Mesodermal cell (in vitro differentiated cells): ENCODE measurements at regions not wholly inside any gene's neighbourhood (a gene's known extent, or its start where the extent isn't known, plus 50 kb on each side); places are given as distances from the start of the nearest gene placed in this dataset.
"Not testable (repeated sequence)": the region's sequence is repeated elsewhere in the genome, so short reads cannot be mapped to it uniquely, and the experiment has no call there.

Experiments used
- H3K27ac ChIP-seq: 2 replicates; pipeline ENCODE4 v1.7.0; 2013; ENCODE audit warnings: mild to moderate bottlenecking, low read depth, low read length, moderate library complexity; ENCODE audit not compliant: severe bottlenecking
- H3K36me3 ChIP-seq: 2 replicates; pipeline ENCODE4 v1.7.1; 2013; ENCODE audit warnings: mild to moderate bottlenecking, low read length, moderate library complexity; ENCODE audit not compliant: control insufficient read depth, insufficient read depth
- H3K4me1 ChIP-seq: one replicate; pipeline ENCODE4 v1.7.1; 2013; ENCODE audit warnings: mild to moderate bottlenecking, low read length; ENCODE audit not compliant: insufficient read depth, control insufficient read depth, poor library complexity, severe bottlenecking
- H3K4me3 ChIP-seq: 2 replicates; pipeline ENCODE4 v1.7.0; 2013; ENCODE audit warnings: low read length, control low read depth, mild to moderate bottlenecking; ENCODE audit not compliant: insufficient read depth, poor library complexity, severe bottlenecking; ENCODE audit errors: extremely low read depth
- H3K9me3 ChIP-seq: 2 replicates; pipeline ENCODE4 v1.7.1; 2013; ENCODE audit warnings: mild to moderate bottlenecking, low read length, moderate library complexity; ENCODE audit not compliant: control insufficient read depth
- WGBS, 2 experiments: methylation state at CpG; one replicate each; pipeline ENCODE4 v1.1.5; 2013; ENCODE audit warnings: missing lambda C conversion rate in 2 of 2; ENCODE audit not compliant: insufficient coverage in 2 of 2; 5-methylcytosine and 5-hydroxymethylcytosine counted together

GRCh38 chr6:140174524-140174923 lies 800.1 kb upstream of the CITED2 start:
- WGBS, 2 experiments, result 100% methylated on average over 1 of the region's 2 CpGs; no CpG with 5 or more reads in 1 of the 2 experiments
- Histone ChIP-seq H3K27ac (no peak overlapping the region), H3K36me3 (no peaks in the 10 kb centered on the region), H3K9me3 (no peaks in the 10 kb centered on the region), H3K4me3 (no peak overlapping the region), H3K4me1 (no peaks in the 10 kb centered on the region)

DNA sequence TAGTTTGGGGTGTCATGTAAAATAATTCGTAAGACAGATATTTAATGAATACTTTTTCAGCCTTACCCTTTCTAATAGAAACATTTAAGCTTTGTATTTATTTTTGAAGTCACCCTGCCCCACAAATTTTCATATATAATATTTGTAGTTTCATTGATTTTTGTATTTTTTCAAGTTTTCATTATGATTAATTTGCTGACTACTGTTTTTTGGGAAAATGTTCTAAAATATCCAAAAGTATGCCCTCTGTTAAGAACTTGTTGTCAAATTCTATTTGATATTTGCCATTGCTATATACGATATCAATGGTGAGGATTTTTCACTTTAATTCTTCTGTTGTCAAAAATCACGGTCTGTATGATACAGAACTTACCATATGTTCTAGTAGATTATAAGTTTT lies 793.9 kb upstream of the CITED2 start:
- Histone ChIP-seq H3K9me3 (no peaks in the 10 kb centered on the region), H3K4me3 (no peak overlapping the region), H3K4me1 (no peaks in the 10 kb centered on the region), H3K27ac (no peak overlapping the region), H3K36me3 (no peaks in the 10 kb centered on the region)
- WGBS, 2 experiments, result no CpG with 5 or more reads among the region's 3 CpGs

DNA sequence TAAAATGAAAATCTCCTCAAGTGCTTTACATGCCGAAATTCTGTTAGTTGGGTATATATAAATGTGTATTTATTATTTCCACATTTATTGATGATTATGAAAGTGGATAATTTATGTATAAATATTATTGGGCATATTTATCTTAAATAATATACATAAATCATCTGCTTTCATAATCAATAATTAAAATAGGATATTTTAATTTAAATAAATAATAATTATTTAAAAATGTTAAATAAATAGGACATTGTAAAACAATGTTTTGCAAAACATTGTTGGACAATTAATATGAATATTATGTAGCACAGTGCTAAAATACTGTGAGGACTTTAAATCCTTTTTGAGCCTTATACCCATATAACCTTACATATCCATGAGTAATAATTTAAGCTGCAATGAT lies 786.5 kb upstream of the CITED2 start:
- no peaks in the 10 kb centered on the region for H3K4me1 ChIP-seq
- no peak overlapping the region for H3K4me3 ChIP-seq
- H3K9me3 ChIP-seq, result no peaks in the 10 kb centered on the region
- H3K27ac ChIP-seq, result no peak overlapping the region
- WGBS, 2 experiments, result no CpG with 5 or more reads among the region's 1 CpG
- H3K36me3 ChIP-seq, result no peaks in the 10 kb centered on the region

- 90 to 100% methylated on average over 2 of the region's 3 CpGs for WGBS, 2 experiments
- H3K27ac ChIP-seq, result no peak overlapping the region
- H3K36me3 ChIP-seq, result no peaks in the 10 kb centered on the region
- no peaks in the 10 kb centered on the region for H3K9me3 ChIP-seq
- H3K4me3 ChIP-seq, result no peak overlapping the region
- no peaks in the 10 kb centered on the region for H3K4me1 ChIP-seq
Measured at GRCh38 chr6:140160494-140160893, 786.0 kb upstream of the CITED2 start.

DNA sequence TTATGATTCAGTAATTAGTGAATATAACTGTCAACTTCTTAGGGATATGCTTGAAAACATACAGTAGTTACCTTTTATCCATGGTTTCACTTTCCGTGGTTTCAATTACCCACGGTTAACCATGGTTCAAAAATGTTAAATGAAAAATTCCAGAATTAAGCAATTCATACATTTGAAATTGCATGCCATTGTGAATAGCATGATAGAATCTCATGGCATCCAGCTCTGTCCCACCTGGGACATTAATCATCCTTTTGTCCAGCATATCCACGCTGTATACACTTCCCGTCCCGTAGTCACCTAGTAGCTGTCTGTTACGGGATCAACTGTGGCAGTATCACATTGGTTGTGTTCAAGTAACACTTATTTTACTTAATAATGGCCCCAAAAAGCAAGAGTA lies 781.7 kb upstream of the CITED2 start:
- no peaks in the 10 kb centered on the region for H3K36me3 ChIP-seq
- no peaks in the 10 kb centered on the region for H3K4me1 ChIP-seq
- H3K4me3 ChIP-seq, result no peak overlapping the region
- no peaks in the 10 kb centered on the region for H3K9me3 ChIP-seq
- no peak overlapping the region for H3K27ac ChIP-seq
- WGBS, 2 experiments, result 100% methylated on average over 1 to 3 of the region's 6 CpGs

DNA sequence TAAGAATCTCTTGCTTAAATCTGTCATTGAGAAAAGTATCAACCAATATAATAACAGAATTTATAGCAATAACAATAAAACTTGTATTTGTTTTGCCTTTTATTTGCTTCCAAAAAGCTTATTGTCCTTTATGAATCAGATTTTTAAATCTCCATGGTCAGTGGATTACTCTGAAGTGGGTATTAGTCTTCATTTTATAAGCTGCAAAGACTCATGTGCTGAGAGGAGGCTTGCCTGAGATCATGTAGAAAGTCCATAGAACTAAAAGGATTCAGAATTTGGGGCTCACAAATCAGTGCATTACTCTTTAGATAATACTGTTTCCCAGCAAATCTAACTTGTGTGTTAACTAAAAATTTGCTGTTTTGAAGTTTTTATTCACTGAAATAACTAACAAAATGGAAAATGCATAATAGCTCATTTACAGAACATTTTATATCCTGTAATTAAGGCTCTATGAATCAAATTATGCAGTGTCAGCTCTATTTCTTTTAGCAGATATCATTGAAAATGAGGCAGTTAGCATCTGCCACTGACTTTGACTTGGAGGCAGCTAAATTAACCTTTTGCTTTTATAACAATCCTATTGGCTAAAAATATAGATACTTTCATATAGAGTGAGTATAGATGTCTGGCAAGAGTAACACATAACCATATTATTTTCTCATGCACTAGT lies 781.1 kb upstream of the CITED2 start:
- H3K36me3 ChIP-seq, result no peaks in the 10 kb centered on the region
- no peaks in the 10 kb centered on the region for H3K9me3 ChIP-seq
- no peak overlapping the region for H3K27ac ChIP-seq
- no peaks in the 10 kb centered on the region for H3K4me1 ChIP-seq
- H3K4me3 ChIP-seq, result no peak overlapping the region

DNA sequence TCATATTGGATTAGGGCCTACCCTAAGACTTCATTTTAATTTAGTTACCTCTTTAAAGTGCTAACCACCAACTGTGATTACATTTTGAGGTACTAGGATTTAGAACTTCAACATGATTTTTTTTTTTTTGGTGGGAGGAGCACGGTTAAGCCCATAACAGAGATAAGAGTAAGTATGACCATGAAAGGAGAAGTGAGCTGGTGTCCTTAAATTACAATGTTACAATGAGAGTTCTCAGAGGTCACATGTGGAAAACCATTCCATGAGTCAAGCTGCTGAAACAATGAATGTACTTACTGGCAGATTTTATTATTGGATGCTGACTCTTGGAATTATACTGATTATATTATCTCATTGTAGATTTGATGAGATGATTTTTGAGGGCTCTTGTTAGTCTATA lies 779.3 kb upstream of the CITED2 start:
- Histone ChIP-seq H3K9me3 (no peaks in the 10 kb centered on the region), H3K27ac (no peak overlapping the region), H3K4me1 (no peaks in the 10 kb centered on the region), H3K36me3 (no peaks in the 10 kb centered on the region), H3K4me3 (no peak overlapping the region)
- 88 to 100% methylated on average over 1 of the region's 1 CpG for WGBS, 2 experiments

GRCh38 chr6:140147825-140148814 lies 773.7 kb upstream of the CITED2 start:
- H3K36me3 ChIP-seq, H3K9me3 ChIP-seq: not testable (repeated sequence)
- WGBS, 2 experiments, result 95 to 98% methylated on average over 24 to 48 of the region's 67 CpGs

GRCh38 chr6:140140891-140141290 lies 766.4 kb upstream of the CITED2 start:
- no peak overlapping the region for H3K4me3 ChIP-seq
- H3K36me3 ChIP-seq, result no peaks in the 10 kb centered on the region
- H3K27ac ChIP-seq, result no peak overlapping the region
- WGBS, 2 experiments, result no CpG with 5 or more reads among the region's 1 CpG
- H3K9me3 ChIP-seq, result no peaks in the 10 kb centered on the region
- H3K4me1 ChIP-seq, result no peaks in the 10 kb centered on the region

More at GRCh38 chr6:140147825-140148814, 773.7 kb upstream of the CITED2 start:
- not testable (repeated sequence) for H3K4me1 ChIP-seq, H3K27ac ChIP-seq, H3K4me3 ChIP-seq

DNA sequence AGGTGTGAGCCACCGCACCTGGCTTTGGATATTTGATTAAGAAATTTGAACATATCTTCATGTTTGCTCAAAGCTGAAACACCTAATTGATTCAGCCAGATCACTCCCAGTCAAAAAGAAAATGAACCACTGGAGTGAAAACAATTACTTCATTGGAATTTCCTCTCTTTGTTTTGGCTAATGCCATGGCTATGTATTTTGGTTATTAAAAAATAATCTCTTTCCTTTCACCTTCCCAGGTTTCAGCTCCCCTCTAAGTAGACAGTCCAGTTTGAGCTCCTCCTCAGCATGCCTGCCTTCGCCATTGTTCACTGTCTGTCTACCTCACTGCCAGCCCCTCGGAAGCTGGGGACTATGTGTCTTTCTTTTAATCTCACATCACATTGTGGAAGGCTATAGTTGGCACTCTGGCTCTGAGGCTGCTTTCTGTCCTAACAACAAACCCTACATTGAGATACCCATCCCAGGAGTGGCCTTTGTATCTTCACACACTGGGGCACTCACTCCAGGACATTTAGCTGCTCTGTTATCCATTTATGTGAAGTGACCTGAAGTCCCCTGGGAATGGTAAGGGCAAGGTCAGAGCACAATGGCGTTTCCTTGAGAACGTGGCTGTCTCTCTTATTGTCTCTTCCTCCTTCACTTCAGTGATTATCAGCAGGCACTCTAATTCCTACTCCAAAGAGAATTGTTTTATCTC lies 764.0 kb upstream of the CITED2 start:
- Histone ChIP-seq H3K4me3 (no peak overlapping the region), H3K4me1 (no peaks in the 10 kb centered on the region), H3K9me3 (peaks cover 4% of the 10 kb centered on the region), H3K27ac (no peak overlapping the region), H3K36me3 (no peaks in the 10 kb centered on the region)
- 88 to 96% methylated on average over 3 to 5 of the region's 5 CpGs for WGBS, 2 experiments
